ENCODE measurements at regions not wholly inside any gene's neighbourhood (a gene's known extent, or its start where the extent isn't known, plus 50 kb on each side); places are given as distances from the start of the nearest gene placed in this dataset.

GRCh38 chr5:58145397-58145934 is 314.4 kb downstream of the PLK2 start:
- no peak for DNase-seq

GRCh38 chr5:58143727-58144126 is 316.2 kb downstream of the PLK2 start:
- no peak for DNase-seq

- DNase-seq = no peak
Measured at GRCh38 chr5:58143181-58143580, 316.7 kb downstream of the PLK2 start.

GRCh38 chr5:58138791-58139190 is 321.1 kb downstream of the PLK2 start:
- no peak for DNase-seq

- no peak for DNase-seq
Measured at GRCh38 chr5:58136406-58136805, 323.5 kb downstream of the PLK2 start.

GRCh38 chr5:58135571-58136335 is 324.1 kb downstream of the PLK2 start:
- DNase-seq = no peak

GRCh38 chr5:58133631-58134296 is 326.1 kb downstream of the PLK2 start:
- no peak for DNase-seq

- DNase-seq = no peak
Measured at GRCh38 chr5:58133216-58133615, 326.7 kb downstream of the PLK2 start.

GRCh38 chr5:58127255-58128220 is 332.3 kb downstream of the PLK2 start:
- no peak for DNase-seq

GRCh38 chr5:58123501-58123900 is 336.4 kb downstream of the PLK2 start:
- no peak for DNase-seq

GRCh38 chr5:58122848-58123392 is 337.0 kb downstream of the PLK2 start:
- DNase-seq = no peak

- DNase-seq = no peak
Measured at GRCh38 chr5:58122157-58122556, 337.7 kb downstream of the PLK2 start.

- DNase-seq = no peak
Measured at GRCh38 chr5:58121391-58121790, 338.5 kb downstream of the PLK2 start.

- no peak for DNase-seq
Measured at GRCh38 chr5:58117542-58117941, 342.3 kb downstream of the PLK2 start.

- no peak for DNase-seq
Measured at GRCh38 chr5:58116346-58116745, 343.5 kb downstream of the PLK2 start.

GRCh38 chr5:58115811-58116210 is 344.1 kb downstream of the PLK2 start:
- no peak for DNase-seq

GRCh38 chr5:58114324-58114723 is 345.6 kb downstream of the PLK2 start:
- no peak for DNase-seq

GRCh38 chr5:58113172-58113571 is 346.7 kb downstream of the PLK2 start:
- no peak for DNase-seq

GRCh38 chr5:58108511-58108910 is 351.4 kb downstream of the PLK2 start:
- no peak for DNase-seq

GRCh38 chr5:58107704-58108103 is 352.2 kb downstream of the PLK2 start:
- DNase-seq = no peak

GRCh38 chr5:58106754-58107410 is 353.0 kb downstream of the PLK2 start:
- no peak for DNase-seq

GRCh38 chr5:58105836-58106235 is 354.1 kb downstream of the PLK2 start:
- no peak for DNase-seq

Measured in suppressor macrophage treated with lipopolysaccharide for 4 hours (primary cell).